CD4-positive, alpha-beta T cell (primary cell): ENCODE measurements at regions not wholly inside any gene's neighbourhood (a gene's known extent, or its start where the extent isn't known, plus 50 kb on each side); places are given as distances from the start of the nearest gene placed in this dataset.

Experiments used
- ATAC-seq: fragments of 200-7000 bp; cut with Tn5 transposase; one replicate; pipeline ENCODE4 v1.10.0; 2022; ENCODE audit warnings: mild to moderate bottlenecking; ENCODE audit not compliant: poor library complexity
- CTCF ChIA-PET: fragments of 350-600 bp; sonication (Branson Sonifier 250); formaldehyde crosslinking; loops from one replicate; lab custom pipeline; 2021; ENCODE audit warnings: antibody characterized with exemption, inconsistent platforms; lab: Charles Lee
- POLR2A ChIA-PET: fragments of 350-600 bp; sonication (Branson Sonifier 250); formaldehyde crosslinking; loops from one replicate; lab custom pipeline; 2021; ENCODE audit warnings: antibody characterized with exemption, inconsistent platforms; lab: Charles Lee
- DNase-seq, 14 experiments: peaks; one replicate each; pipeline ENCODE4 v3.0.0-alpha.2; 2013 to 2020; ENCODE audit warnings: mixed read lengths in 2 of 14
- H3K27ac ChIP-seq, 2 donors: one replicate each; pipeline versions ENCODE4 v1.5.1 to v1.7.0; 2013; ENCODE audit warnings: low read length in 2 of 2, low read depth in 1 of 2, mild to moderate bottlenecking in 1 of 2
- H3K27me3 ChIP-seq, 2 experiments: 1 replicate in 1 of 2; 2 replicates in 1 of 2; pipeline versions ENCODE4 v1.6.1 to v1.7.0; 2013; ENCODE audit warnings: low read length in 2 of 2, control low read depth in 1 of 2, mild to moderate bottlenecking in 1 of 2, moderate library complexity in 1 of 2; ENCODE audit not compliant: insufficient read depth in 2 of 2, control insufficient read depth in 1 of 2
- H3K36me3 ChIP-seq: one replicate; pipeline ENCODE4 v1.6.1; 2013; ENCODE audit warnings: low read length, control low read depth; ENCODE audit not compliant: insufficient read depth
- H3K4me1 ChIP-seq: one replicate; pipeline ENCODE4 v1.6.1; 2013; ENCODE audit warnings: low read length, control low read depth; ENCODE audit not compliant: insufficient read depth
- H3K4me3 ChIP-seq: one replicate; pipeline ENCODE4 v1.5.1; 2013; ENCODE audit warnings: mild to moderate bottlenecking, low read length, moderate library complexity
- H3K9me3 ChIP-seq, 2 experiments: 1 replicate in 1 of 2; 2 replicates in 1 of 2; pipeline versions ENCODE4 v1.6.1 to v1.7.0; 2013; ENCODE audit warnings: low read length in 2 of 2, mild to moderate bottlenecking in 2 of 2, control low read depth in 1 of 2, moderate library complexity in 1 of 2; ENCODE audit not compliant: control insufficient read depth in 1 of 2, insufficient read depth in 1 of 2
- H3K27ac Mint-ChIP-seq: one replicate; pipeline ENCODE4 v1.8.0; 2020; ENCODE audit warnings: mixed read lengths
- H3K27me3 Mint-ChIP-seq: one replicate; pipeline ENCODE4 v1.8.0; 2021; ENCODE audit warnings: mixed read lengths
- H3K36me3 Mint-ChIP-seq: one replicate; pipeline ENCODE4 v1.8.0; 2021; ENCODE audit warnings: low read depth, mixed read lengths
- H3K4me1 Mint-ChIP-seq: one replicate; pipeline ENCODE4 v1.8.0; 2021; ENCODE audit warnings: low read depth, mixed read lengths
- H3K4me3 Mint-ChIP-seq: one replicate; pipeline ENCODE4 v1.8.0; 2020; ENCODE audit warnings: mild to moderate bottlenecking, mixed read lengths
- H3K9me3 Mint-ChIP-seq: one replicate; pipeline ENCODE4 v1.8.0; 2020; ENCODE audit warnings: mixed read lengths
- CTCF ChIP-seq: fragments of 200-600 bp; IDR thresholded peaks from one replicate; pipeline ENCODE4 v1.8.0; 2022; ENCODE audit warnings: antibody characterized with exemption, mild to moderate bottlenecking
- intact Hi-C, 2 experiments: fragments of 100-400 bp; cut with DNase I in 1 of 2; cut with micrococcal nuclease in 1 of 2; formaldehyde crosslinking; loops; one replicate each; pipeline versions ENCODE4 v1.15.1 to v1.9.0; 2023 to 2025; cut with DNase I, micrococcal nuclease

- Mint-ChIP-seq H3K27me3 (peaks cover 23% of the 10 kb centered on the region), H3K36me3 (no peaks in the 10 kb centered on the region), H3K4me1 (no peaks in the 10 kb centered on the region), H3K9me3 (no peaks in the 10 kb centered on the region), H3K4me3 (no peak overlapping the region), H3K27ac (no peak overlapping the region)
- Histone ChIP-seq H3K27ac (no peak overlapping the region), H3K36me3 (no peaks in the 10 kb centered on the region), H3K9me3 (no peaks in the 10 kb centered on the region), H3K4me1 (no peaks in the 10 kb centered on the region), H3K27me3 (no peaks in the 10 kb centered on the region), H3K4me3 (no peak overlapping the region)
- intact Hi-C loops, result no loop called here
- ChIA-PET CTCF (no interaction called here), POLR2A (no interaction called here)
- DNase-seq (no peak), ATAC-seq (no peak)
- TF ChIP-seq CTCF, result no peak
Observed at GRCh38 chr1:29452463-29453230, 216.3 kb downstream of the PTPRU start.

- POLR2A ChIA-PET, result no interaction called here
- Mint-ChIP-seq H3K4me1 (no peaks in the 10 kb centered on the region), H3K27ac (no peak overlapping the region), H3K36me3 (no peaks in the 10 kb centered on the region), H3K4me3 (no peak overlapping the region), H3K27me3 (peaks cover 20% of the 10 kb centered on the region), H3K9me3 (no peaks in the 10 kb centered on the region)
- H3K36me3 ChIP-seq, result no peaks in the 10 kb centered on the region
- CTCF ChIA-PET, result no interaction called here
- no peak for TF ChIP-seq CTCF
- H3K27ac ChIP-seq, result no peak overlapping the region
- H3K9me3 ChIP-seq, result no peaks in the 10 kb centered on the region
- no peak for ATAC-seq
- no peak for DNase-seq
- H3K4me1 ChIP-seq, result no peaks in the 10 kb centered on the region
- H3K4me3 ChIP-seq, result no peak overlapping the region
- intact Hi-C loops, result no loop called here
- peaks cover 0 to 3% of the 10 kb centered on the region in 2 experiments for H3K27me3 ChIP-seq
Observed at GRCh38 chr1:29451368-29451892, 215.1 kb downstream of the PTPRU start.

- no peaks in the 10 kb centered on the region for H3K36me3 Mint-ChIP-seq
- no peak for ATAC-seq
- intact Hi-C loops, result no loop called here
Observed at GRCh38 chr1:29450591-29450990, 214.3 kb downstream of the PTPRU start.

More at GRCh38 chr1:29450591-29450990, 214.3 kb downstream of the PTPRU start:
- no peak for TF ChIP-seq CTCF
- Histone ChIP-seq H3K27ac (no peak overlapping the region), H3K27me3 (peaks cover 0 to 4% of the 10 kb centered on the region in 2 experiments), H3K4me3 (no peak overlapping the region), H3K36me3 (no peaks in the 10 kb centered on the region), H3K9me3 (no peaks in the 10 kb centered on the region), H3K4me1 (no peaks in the 10 kb centered on the region)
- Mint-ChIP-seq H3K27ac (no peak overlapping the region), H3K9me3 (no peaks in the 10 kb centered on the region), H3K4me3 (no peak overlapping the region), H3K4me1 (no peaks in the 10 kb centered on the region), H3K27me3 (peaks cover 21% of the 10 kb centered on the region)
- POLR2A ChIA-PET, result no interaction called here
- DNase-seq, result no peak
- CTCF ChIA-PET, result no interaction called here
